ENCODE measurements at regions not wholly inside any gene's neighbourhood (a gene's known extent, or its start where the extent isn't known, plus 50 kb on each side); places are given as distances from the start of the nearest gene placed in this dataset.

DNA sequence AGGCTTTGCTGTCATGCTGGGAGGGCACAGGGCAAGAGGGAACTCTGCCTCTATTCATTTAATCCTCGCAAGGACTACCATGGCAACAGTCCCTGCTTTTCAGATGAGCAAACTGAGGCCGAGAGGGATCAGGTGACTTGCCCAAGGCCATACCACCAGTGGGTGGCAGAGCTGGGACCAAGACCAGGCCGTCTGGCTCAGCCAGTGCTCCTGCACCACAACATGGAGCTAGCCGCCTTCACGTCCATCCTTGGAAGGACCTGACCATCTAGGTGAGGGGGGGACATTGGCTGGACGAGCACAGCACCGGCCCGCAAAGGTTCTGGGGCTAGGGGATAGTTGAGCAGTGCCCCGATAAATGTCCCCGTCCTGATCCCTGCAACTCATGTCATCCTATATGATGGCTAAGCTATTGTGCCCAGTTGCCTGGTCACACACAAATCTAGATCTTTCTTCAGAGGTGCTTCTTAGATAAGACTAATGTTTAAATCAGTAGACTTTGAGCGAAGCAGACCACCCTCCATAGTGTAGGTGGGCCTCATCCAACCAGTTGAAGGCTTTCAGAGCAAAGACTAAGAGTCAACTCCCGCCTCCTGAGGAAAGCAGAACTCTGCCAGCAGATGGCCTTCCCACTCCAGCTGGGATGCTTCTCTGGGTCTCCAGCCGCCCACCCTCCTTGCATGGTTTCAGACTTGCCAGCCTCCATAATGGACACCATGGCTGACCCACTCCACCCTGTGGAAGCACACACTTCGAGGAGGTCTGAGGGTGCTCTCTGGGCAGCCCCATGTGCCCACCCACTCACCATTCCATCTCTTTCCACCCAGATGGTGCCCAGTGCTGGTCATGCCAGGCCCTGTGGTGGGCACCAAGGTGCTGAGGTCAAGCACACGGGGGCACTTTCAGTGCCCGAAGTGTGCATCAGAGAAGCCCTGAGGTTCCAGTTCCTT lies 214.8 kb upstream of the RAB6C start:
- Mint-ChIP-seq H3K27me3 (peaks cover 38% of the 10 kb centered on the region), H3K9me3 (no peaks in the 10 kb centered on the region), H3K4me3 (no peak overlapping the region), H3K27ac (no peak overlapping the region), H3K36me3 (no peaks in the 10 kb centered on the region), H3K4me1 (no peaks in the 10 kb centered on the region)
- no peak for ATAC-seq

DNA sequence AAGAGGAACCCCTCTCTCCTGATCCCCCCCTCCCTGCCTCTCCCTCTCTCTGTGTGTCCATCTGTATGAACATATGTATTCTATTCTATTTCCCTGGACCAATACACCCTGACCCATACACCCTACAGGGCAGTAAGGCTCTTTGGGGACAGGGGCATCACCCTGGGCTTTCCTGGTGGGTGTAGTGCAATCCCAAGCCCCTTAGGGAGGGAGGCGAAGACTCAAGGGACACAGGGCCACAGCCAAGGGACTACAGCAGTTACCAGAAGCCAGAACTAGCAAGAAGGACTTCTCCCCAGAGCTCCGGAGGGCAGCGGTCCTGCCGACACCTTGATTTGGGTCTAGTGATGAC lies 214.2 kb upstream of the RAB6C start:
- Mint-ChIP-seq H3K27me3 (peaks cover 38% of the 10 kb centered on the region), H3K27ac (no peak overlapping the region), H3K9me3 (no peaks in the 10 kb centered on the region), H3K4me3 (no peak overlapping the region), H3K36me3 (no peaks in the 10 kb centered on the region), H3K4me1 (no peaks in the 10 kb centered on the region)
- no peak for ATAC-seq

DNA sequence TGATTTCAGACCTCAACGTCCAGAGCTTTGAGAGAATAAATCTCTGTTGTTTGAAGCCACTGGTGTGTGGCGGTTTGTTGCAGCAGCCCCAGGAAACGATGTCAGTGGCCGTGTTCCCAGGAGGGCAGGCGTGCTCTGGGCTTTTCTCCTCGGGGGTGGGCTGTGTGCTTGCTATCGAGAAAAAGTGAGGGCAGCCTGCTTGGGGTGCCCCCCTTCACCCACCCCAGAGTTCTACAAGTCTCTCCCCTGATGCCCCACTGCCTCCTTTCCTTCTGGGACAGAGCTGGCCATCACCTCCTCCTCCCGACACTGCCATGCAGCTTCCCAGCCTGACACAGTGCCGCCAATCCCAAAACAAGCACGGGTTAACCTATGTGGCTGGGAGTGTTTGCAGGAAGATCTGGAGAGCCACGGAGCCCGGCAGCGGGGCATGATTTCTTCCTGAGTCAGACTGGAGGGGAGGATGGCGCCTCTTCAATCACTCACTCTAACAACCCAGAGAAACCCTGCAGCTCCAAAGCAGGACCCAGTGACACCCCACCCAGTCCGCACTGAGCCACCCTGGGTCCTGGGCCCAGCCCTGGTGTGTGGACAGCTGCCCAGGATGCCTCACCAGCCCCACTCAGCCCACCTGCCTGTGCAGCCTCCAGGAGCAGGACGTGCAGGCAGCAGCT lies 213.7 kb upstream of the RAB6C start:
- no peak for ATAC-seq
- no peaks in the 10 kb centered on the region for H3K9me3 Mint-ChIP-seq
- no peaks in the 10 kb centered on the region for H3K36me3 Mint-ChIP-seq
- H3K4me1 Mint-ChIP-seq, result no peaks in the 10 kb centered on the region
- H3K27ac Mint-ChIP-seq, result no peak overlapping the region
- peaks cover 38% of the 10 kb centered on the region for H3K27me3 Mint-ChIP-seq
- H3K4me3 Mint-ChIP-seq, result no peak overlapping the region

DNA sequence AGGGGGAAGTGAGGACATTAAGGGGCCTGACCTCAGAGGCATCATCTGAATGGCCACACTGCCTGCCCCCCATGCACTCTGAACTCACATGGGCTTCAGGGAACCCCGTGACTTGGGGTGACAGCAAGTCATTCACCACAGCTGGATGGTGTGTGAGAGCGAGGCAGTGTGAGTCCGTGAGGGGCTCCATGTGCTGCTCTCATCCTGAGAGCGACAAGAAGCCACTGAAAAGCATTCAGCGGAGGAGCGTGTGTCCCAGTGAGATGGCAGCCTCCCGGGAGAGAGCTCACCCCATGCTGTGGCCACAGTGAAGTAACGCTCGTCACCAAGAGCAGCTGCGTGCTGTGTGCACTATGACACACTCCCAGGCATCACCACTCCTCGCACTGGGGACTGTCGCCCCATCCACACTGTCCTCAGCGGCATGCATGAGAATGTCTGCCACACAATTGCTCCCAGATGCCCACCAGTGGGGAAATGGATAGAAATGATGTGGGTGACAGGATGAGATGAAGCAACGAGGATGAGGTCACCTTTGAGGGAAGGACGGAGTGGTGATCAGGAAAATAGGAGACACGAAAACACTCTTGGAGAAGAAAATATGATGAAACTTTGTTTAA lies 213.0 kb upstream of the RAB6C start:
- Mint-ChIP-seq H3K27me3 (peaks cover 38% of the 10 kb centered on the region), H3K9me3 (peaks cover under 1% of the 10 kb centered on the region), H3K36me3 (no peaks in the 10 kb centered on the region), H3K27ac (no peak overlapping the region), H3K4me1 (no peaks in the 10 kb centered on the region), H3K4me3 (no peak overlapping the region)
- ATAC-seq, result no peak

DNA sequence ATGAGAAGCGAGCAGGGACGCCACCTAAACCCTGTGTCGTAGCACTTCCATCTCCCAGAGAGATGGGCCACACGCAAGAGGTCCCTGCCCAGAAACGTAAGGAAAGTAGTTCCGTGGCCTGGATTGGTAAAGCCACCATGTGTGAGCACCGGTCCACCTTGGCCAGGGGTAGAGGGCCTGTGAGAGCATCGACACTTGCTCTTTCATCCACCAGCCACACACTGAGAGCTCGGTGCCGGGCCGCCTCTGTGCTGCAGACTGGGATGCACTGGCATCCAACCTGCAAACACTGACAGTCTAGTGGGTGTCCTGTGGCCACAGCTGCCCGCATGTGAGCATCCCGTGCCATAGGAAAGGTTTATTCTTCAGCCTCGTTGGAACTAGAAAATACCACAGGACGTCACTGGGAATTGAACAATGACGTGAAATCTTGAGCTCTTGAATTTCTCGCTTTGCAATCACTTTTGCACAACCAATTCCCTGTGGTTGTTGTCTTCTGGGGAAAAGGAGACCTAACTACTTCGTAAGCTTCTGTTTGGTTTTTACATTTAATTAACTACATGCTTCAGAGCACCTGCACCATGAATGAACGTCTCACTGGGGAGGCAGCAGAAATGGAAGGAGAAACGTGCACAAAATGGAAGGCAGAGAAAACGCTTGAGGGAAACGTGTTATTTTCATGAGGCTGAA lies 212.0 kb upstream of the RAB6C start:
- no peaks in the 10 kb centered on the region for H3K36me3 Mint-ChIP-seq

DNA sequence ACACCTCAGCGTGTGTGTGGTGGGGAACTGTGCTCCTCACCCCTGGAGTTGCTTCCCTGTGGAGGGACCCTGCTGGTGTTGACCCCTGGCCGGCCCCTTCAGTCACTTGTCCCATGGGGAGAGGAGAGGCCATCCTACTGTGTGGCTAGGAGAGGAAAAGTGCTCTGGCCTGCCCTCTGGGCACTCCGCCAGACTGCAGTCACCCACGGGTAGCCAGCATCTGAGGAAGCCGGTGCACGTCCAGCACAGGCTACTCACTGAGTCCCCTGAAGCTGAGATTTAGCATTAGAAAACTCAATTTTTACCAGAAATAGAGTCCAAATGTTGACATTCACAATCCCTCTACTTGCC lies 211.5 kb upstream of the RAB6C start:
- Mint-ChIP-seq H3K36me3 (no peaks in the 10 kb centered on the region), H3K4me3 (no peak overlapping the region), H3K4me1 (no peaks in the 10 kb centered on the region), H3K9me3 (peaks cover 4% of the 10 kb centered on the region), H3K27ac (no peak overlapping the region), H3K27me3 (peaks cover 38% of the 10 kb centered on the region)
- ATAC-seq, result no peak

More for the DNA sequence above, 212.0 kb upstream of the RAB6C start:
- H3K27ac Mint-ChIP-seq, result no peak overlapping the region
- H3K4me3 Mint-ChIP-seq, result no peak overlapping the region
- H3K9me3 Mint-ChIP-seq, result peaks cover 4% of the 10 kb centered on the region
- H3K27me3 Mint-ChIP-seq, result peaks cover 38% of the 10 kb centered on the region
- no peaks in the 10 kb centered on the region for H3K4me1 Mint-ChIP-seq
- no peak for ATAC-seq

DNA sequence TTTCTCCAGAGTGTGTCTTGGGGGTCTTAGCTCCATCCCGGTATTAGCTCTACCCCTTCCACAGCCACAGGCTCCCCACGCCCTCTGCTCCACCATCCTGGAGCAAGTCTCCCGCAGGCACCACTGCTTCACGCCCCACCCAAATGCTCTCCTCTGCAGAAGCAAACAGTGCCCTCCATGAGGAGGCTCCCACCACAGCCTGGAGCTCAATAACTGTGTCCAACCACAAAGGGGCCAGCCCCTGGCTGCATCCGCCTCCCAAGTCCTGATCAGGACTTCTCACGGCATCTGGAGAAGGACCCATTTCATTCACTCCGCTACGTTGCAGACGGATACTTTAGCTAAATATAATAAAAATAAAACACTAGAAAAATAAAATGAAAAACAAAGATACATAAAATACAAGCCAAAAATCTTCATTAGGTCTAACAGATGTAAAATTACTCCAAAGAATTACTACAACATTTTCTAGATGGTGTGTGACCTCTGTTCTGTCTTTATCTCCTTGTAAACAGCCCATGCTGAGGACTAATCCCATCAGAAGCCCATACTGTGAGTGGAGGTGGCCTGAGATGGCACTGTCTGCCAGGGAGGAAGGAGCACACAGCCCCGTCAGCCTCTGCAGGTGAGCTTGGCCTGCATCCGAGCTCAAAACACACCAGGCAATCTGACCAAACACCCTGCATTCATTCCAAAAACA lies 210.8 kb upstream of the RAB6C start:
- Mint-ChIP-seq H3K27me3 (peaks cover 38% of the 10 kb centered on the region), H3K9me3 (peaks cover 7% of the 10 kb centered on the region), H3K36me3 (no peaks in the 10 kb centered on the region), H3K4me1 (no peaks in the 10 kb centered on the region), H3K4me3 (no peak overlapping the region), H3K27ac (no peak overlapping the region)
- ATAC-seq, result no peak

DNA sequence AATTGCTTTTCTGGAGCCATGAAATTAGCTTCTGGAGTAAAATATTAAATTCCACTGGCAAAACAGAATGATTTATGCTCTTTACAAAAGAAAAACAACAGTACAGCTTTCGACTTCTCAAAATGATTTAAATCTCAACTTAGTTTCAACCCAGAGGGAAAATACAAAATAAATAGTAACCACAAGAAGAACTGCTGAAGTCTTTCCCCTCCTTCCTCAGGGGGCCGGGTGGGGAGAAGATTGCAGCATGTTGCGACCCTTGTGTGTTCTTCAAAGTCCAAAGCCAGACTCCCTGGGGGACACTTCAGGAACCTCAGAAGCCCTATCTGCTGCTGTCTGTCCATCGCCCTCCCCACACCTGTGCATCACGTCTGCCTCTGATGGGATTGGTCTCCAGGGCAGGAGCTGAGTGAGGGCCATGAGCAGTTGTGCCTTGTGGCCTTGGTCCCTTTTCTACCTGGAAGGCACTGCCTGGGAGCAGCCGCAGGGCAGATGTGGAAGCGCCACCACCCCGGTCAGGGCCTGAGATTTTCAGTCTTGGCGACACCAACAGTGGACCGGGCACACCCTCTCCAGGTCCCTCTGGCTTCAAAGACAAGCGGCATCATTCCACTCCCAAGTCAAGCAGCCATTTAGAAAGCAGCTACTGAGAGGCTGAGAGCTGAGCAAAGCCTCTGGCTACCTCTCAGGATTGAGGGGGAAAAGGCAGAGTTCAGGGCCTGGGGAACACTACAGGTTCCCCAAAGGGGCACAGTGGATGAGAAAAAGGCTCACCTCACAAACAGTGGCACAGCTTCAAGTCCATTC lies 210.1 kb upstream of the RAB6C start:
- Mint-ChIP-seq H3K36me3 (no peaks in the 10 kb centered on the region), H3K27ac (no peak overlapping the region), H3K27me3 (peaks cover 38% of the 10 kb centered on the region), H3K4me1 (no peaks in the 10 kb centered on the region), H3K9me3 (peaks cover 7% of the 10 kb centered on the region), H3K4me3 (no peak overlapping the region)
- ATAC-seq, result no peak

DNA sequence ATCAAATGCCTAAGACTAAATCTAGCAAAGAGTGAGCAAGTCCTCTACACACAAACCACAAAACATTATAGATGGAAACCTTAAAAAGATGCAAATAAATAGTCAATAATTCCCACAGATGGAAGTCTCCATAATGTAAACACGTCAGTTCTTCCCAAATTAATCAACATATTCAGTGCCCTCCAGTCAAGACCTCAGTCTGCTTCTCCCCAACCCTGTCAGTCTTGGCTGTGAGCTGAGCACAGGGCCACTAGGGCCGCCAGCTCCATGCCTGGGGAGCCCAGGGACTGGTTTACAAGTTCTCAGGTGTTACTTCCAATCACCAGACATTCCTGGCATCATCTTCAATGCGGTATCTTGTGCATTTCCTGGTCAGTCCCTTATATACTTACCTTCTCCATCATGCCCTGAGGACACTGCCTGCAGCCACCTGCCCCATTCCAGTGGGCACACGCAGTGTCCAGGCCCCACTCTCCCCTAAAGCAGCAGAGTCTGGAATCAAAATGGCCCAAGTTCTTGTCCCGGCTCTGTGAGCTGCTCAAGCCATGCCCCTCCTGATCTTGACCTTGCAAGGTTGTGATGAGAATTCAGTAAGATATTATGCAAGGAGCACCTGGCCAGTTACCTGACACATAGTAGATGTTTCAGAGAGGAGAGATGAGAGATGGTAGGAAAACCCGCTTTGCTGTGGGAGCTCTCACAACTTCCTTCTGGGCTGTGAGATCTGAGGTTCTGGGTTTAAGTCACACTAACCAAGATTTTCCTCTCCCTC lies 207.9 kb upstream of the RAB6C start:
- no peaks in the 10 kb centered on the region for H3K4me1 Mint-ChIP-seq
- H3K27ac Mint-ChIP-seq, result no peak overlapping the region
- peaks cover 19% of the 10 kb centered on the region for H3K27me3 Mint-ChIP-seq
- ATAC-seq, result peak; percentile 13
- H3K4me3 Mint-ChIP-seq, result no peak overlapping the region
- peaks cover 7% of the 10 kb centered on the region for H3K9me3 Mint-ChIP-seq
- no peaks in the 10 kb centered on the region for H3K36me3 Mint-ChIP-seq

DNA sequence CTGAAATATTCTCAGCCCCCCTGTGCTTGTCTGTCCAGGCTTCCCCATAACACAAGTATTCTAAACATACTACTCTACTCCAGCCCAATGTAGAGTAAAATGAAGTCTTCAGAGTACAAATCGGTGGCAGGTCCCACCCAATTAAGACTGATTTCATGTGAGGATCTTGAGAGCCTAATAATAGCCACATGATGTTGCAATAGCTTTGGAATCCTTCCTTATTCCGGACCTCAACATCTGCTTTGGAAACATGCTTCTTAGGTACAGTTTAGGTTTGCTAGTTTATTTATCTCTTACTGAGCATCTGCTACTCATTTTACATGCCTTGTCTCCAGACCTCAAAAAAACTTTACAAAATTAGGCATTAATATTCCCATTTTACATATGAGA lies 207.3 kb upstream of the RAB6C start:
- Mint-ChIP-seq H3K4me3 (no peak overlapping the region), H3K9me3 (peaks cover 7% of the 10 kb centered on the region), H3K4me1 (no peaks in the 10 kb centered on the region), H3K27ac (no peak overlapping the region), H3K36me3 (no peaks in the 10 kb centered on the region), H3K27me3 (peaks cover 14% of the 10 kb centered on the region)
- peak; percentile 10 for ATAC-seq

DNA sequence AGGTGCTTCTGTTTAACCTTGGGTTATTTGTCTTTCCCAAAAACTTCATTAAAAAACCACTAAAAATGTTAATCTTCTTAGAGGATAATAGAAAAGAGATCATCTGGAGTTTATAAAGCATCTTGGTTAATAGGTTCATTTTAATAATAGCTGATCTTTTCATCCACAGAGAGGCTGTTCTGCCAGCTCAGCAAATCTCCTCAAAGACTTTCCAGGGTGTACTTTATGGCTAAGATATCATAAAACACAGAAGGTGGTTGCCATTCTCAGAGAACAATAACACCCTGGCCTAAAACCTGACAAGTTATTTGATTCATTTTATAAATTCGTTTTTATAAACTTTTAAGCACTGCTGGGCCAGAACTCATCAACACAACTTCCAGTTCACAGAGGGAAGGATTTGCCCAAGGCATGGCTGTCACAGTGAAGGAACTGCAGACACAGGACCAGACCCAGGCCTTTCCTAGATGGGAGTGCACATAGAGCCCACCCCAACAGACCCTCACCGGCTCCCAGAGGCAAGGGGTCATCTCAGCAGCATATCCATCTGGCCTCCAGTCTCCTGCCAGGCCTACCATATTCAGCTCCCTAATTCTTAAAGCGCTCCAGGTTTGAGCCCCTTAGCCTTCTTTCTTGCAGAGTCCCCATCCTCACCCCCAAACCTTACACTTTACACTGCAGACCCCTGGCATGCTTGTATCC lies 203.4 kb upstream of the RAB6C start:
- no peak for ATAC-seq
- H3K4me3 Mint-ChIP-seq, result no peak overlapping the region
- H3K9me3 Mint-ChIP-seq, result peaks cover 7% of the 10 kb centered on the region
- H3K36me3 Mint-ChIP-seq, result no peaks in the 10 kb centered on the region
- peaks cover 26% of the 10 kb centered on the region for H3K27me3 Mint-ChIP-seq
- H3K4me1 Mint-ChIP-seq, result no peaks in the 10 kb centered on the region
- no peak overlapping the region for H3K27ac Mint-ChIP-seq

DNA sequence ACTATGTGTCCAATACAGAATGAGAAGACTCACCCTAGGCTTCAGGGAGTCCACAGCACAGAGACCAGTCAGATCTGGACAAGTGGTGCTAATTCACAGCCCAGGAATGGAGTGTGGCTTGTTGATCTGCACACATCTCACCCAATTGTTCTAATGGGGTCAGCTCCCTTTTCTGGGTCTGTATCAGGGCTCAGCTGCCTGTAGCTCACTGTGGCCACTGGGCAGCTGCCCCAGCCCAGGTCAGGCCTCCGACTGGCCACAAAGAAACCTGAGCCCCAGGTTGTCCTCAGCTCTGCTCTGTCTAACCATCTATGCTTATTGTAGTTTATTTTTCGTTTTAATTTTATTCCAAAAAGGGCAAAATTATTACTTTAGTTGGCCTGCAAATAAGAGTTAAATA lies 202.3 kb upstream of the RAB6C start:
- H3K4me3 Mint-ChIP-seq, result no peak overlapping the region
- H3K27ac Mint-ChIP-seq, result no peak overlapping the region
- ATAC-seq, result no peak
- H3K4me1 Mint-ChIP-seq, result no peaks in the 10 kb centered on the region
- peaks cover 3% of the 10 kb centered on the region for H3K9me3 Mint-ChIP-seq
- H3K27me3 Mint-ChIP-seq, result peaks cover 36% of the 10 kb centered on the region
- no peaks in the 10 kb centered on the region for H3K36me3 Mint-ChIP-seq

Data from stimulated activated memory B cell treated with anti-CD40 and anti-IgM and Interleukin-4, amounts not matched to agents 10 μg/mL and 1 μg/mL and 100 μg/mL, for 72 hours (primary cell).